ENCODE measurements at regions not wholly inside any gene's neighbourhood (a gene's known extent, or its start where the extent isn't known, plus 50 kb on each side); places are given as distances from the start of the nearest gene placed in this dataset.

- TF ChIP-seq EZH2phosphoT487 (IDR thresholded peaks at IDR 0.05; ENCODE audit: insufficient read depth, low read depth), result no peak
- no peak for TF ChIP-seq EZH2 (IDR thresholded peaks at IDR 0.05; ENCODE audit: insufficient read depth, poor library complexity, severe bottlenecking)
- no peaks in the 10 kb centered on the region for H4K20me1 ChIP-seq (ENCODE audit: insufficient read depth)
- in situ Hi-C loops (cut with MboI), result no loop called here
- no peaks in the 10 kb centered on the region for H3K27me3 ChIP-seq (replicated peaks; ENCODE audit: insufficient read depth)
- no peak overlapping the region for H3K4me3 ChIP-seq
- H3K79me2 ChIP-seq (ENCODE audit: insufficient read depth), result no peaks in the 10 kb centered on the region
- no peaks in the 10 kb centered on the region for H3K36me3 ChIP-seq (ENCODE audit: low read depth)
- H3K4me2 ChIP-seq (ENCODE audit: unreplicated experiment), result no peak overlapping the region
- no peak overlapping the region for H2AFZ ChIP-seq
- H3K9me2 ChIP-seq (ENCODE audit: insufficient read depth), result no peaks in the 10 kb centered on the region
- WGBS, 2 experiments (ENCODE audit: low coverage in 1 of 2, low lambda C conversion rate in 2 of 2, missing lambda C conversion rate in 2 of 2), result 0 to 2% methylated on average over 3 of the region's 3 CpGs
- no peaks in the 10 kb centered on the region for H3F3A ChIP-seq (ENCODE audit: insufficient read depth)
- H3K27ac ChIP-seq, result no peak overlapping the region
- no peaks in the 10 kb centered on the region for H3K9me3 ChIP-seq (ENCODE audit: low read depth)
- no peak overlapping the region for H3K9ac ChIP-seq
- DNase-seq, result no peak
- H3K4me1 ChIP-seq (ENCODE audit: insufficient read depth), result no peaks in the 10 kb centered on the region
These were observed 98.2 kb downstream of the TAF11L14 start for GRCh38 chr5:17732351-17732923.

GRCh38 chr5:17734011-17734410 is 99.8 kb downstream of the TAF11L14 start:
- in situ Hi-C loops (cut with MboI), result no loop called here
- H3K9me3 ChIP-seq (ENCODE audit: low read depth), result no peaks in the 10 kb centered on the region
- 21 to 25% methylated on average over 2 of the region's 2 CpGs for WGBS, 2 experiments (ENCODE audit: low coverage in 1 of 2, low lambda C conversion rate in 2 of 2, missing lambda C conversion rate in 2 of 2)
- no peak overlapping the region for H2AFZ ChIP-seq
- H3K4me3 ChIP-seq, result no peak overlapping the region
- no peaks in the 10 kb centered on the region for H3K9me2 ChIP-seq (ENCODE audit: insufficient read depth)
- no peaks in the 10 kb centered on the region for H3F3A ChIP-seq (ENCODE audit: insufficient read depth)
- H4K20me1 ChIP-seq (ENCODE audit: insufficient read depth), result no peaks in the 10 kb centered on the region
- TF ChIP-seq EZH2 (IDR thresholded peaks at IDR 0.05; ENCODE audit: insufficient read depth, poor library complexity, severe bottlenecking) (no peak), EZH2phosphoT487 (IDR thresholded peaks at IDR 0.05; ENCODE audit: insufficient read depth, low read depth) (no peak)
- H3K9ac ChIP-seq, result no peak overlapping the region
- DNase-seq, result no peak
- no peaks in the 10 kb centered on the region for H3K36me3 ChIP-seq (ENCODE audit: low read depth)
- H3K79me2 ChIP-seq (ENCODE audit: insufficient read depth), result no peaks in the 10 kb centered on the region
- H3K27ac ChIP-seq, result no peak overlapping the region
- H3K4me2 ChIP-seq (ENCODE audit: unreplicated experiment), result no peak overlapping the region
- H3K27me3 ChIP-seq (replicated peaks; ENCODE audit: insufficient read depth), result no peaks in the 10 kb centered on the region
- no peaks in the 10 kb centered on the region for H3K4me1 ChIP-seq (ENCODE audit: insufficient read depth)

GRCh38 chr5:17735761-17736160 is 101.5 kb downstream of the TAF11L14 start:
- H4K20me1 ChIP-seq (ENCODE audit: insufficient read depth), result no peaks in the 10 kb centered on the region
- no peaks in the 10 kb centered on the region for H3K27me3 ChIP-seq (replicated peaks; ENCODE audit: insufficient read depth)
- no peaks in the 10 kb centered on the region for H3K36me3 ChIP-seq (ENCODE audit: low read depth)
- H3K9me2 ChIP-seq (ENCODE audit: insufficient read depth), result no peaks in the 10 kb centered on the region
- no peak for TF ChIP-seq EZH2 (IDR thresholded peaks at IDR 0.05; ENCODE audit: insufficient read depth, poor library complexity, severe bottlenecking)
- 15 to 18% methylated on average over 4 of the region's 4 CpGs for WGBS, 2 experiments (ENCODE audit: low coverage in 1 of 2, low lambda C conversion rate in 2 of 2, missing lambda C conversion rate in 2 of 2)
- in situ Hi-C loops (cut with MboI), result no loop called here
- H3K4me1 ChIP-seq (ENCODE audit: insufficient read depth), result no peaks in the 10 kb centered on the region
- H3K4me3 ChIP-seq, result no peak overlapping the region
- no peaks in the 10 kb centered on the region for H3K79me2 ChIP-seq (ENCODE audit: insufficient read depth)
- no peak overlapping the region for H2AFZ ChIP-seq
- H3K27ac ChIP-seq, result no peak overlapping the region
- no peaks in the 10 kb centered on the region for H3F3A ChIP-seq (ENCODE audit: insufficient read depth)
- no peak overlapping the region for H3K4me2 ChIP-seq (ENCODE audit: unreplicated experiment)
- H3K9ac ChIP-seq, result no peak overlapping the region
- H3K9me3 ChIP-seq (ENCODE audit: low read depth), result no peaks in the 10 kb centered on the region
- no peak for DNase-seq

GRCh38 chr5:17737092-17737491 is 102.8 kb downstream of the TAF11L14 start:
- no peak overlapping the region for H3K27ac ChIP-seq
- no peaks in the 10 kb centered on the region for H3K36me3 ChIP-seq (ENCODE audit: low read depth)
- WGBS, 2 experiments (ENCODE audit: low coverage in 1 of 2, low lambda C conversion rate in 2 of 2, missing lambda C conversion rate in 2 of 2), result 53 to 59% methylated on average over 2 of the region's 2 CpGs
- no peaks in the 10 kb centered on the region for H3K27me3 ChIP-seq (replicated peaks; ENCODE audit: insufficient read depth)
- H2AFZ ChIP-seq, result no peak overlapping the region
- no peak for DNase-seq
- H3K9me2 ChIP-seq (ENCODE audit: insufficient read depth), result no peaks in the 10 kb centered on the region
- no peaks in the 10 kb centered on the region for H4K20me1 ChIP-seq (ENCODE audit: insufficient read depth)
- H3K9me3 ChIP-seq (ENCODE audit: low read depth), result no peaks in the 10 kb centered on the region
- no peaks in the 10 kb centered on the region for H3K4me1 ChIP-seq (ENCODE audit: insufficient read depth)
- H3K4me3 ChIP-seq, result no peak overlapping the region
- TF ChIP-seq EZH2 (IDR thresholded peaks at IDR 0.05; ENCODE audit: insufficient read depth, poor library complexity, severe bottlenecking) (no peak), EZH2phosphoT487 (IDR thresholded peaks at IDR 0.05; ENCODE audit: insufficient read depth, low read depth) (no peak)
- no peaks in the 10 kb centered on the region for H3K79me2 ChIP-seq (ENCODE audit: insufficient read depth)
- in situ Hi-C loops (cut with MboI), result no loop called here
- no peak overlapping the region for H3K4me2 ChIP-seq (ENCODE audit: unreplicated experiment)
- H3F3A ChIP-seq (ENCODE audit: insufficient read depth), result no peaks in the 10 kb centered on the region
- H3K9ac ChIP-seq, result no peak overlapping the region

GRCh38 chr5:17738446-17738845 is 104.2 kb downstream of the TAF11L14 start:
- no peaks in the 10 kb centered on the region for H3K27me3 ChIP-seq (replicated peaks; ENCODE audit: insufficient read depth)
- TF ChIP-seq EZH2 (IDR thresholded peaks at IDR 0.05; ENCODE audit: insufficient read depth, poor library complexity, severe bottlenecking) (no peak), EZH2phosphoT487 (IDR thresholded peaks at IDR 0.05; ENCODE audit: insufficient read depth, low read depth) (no peak)
- no peaks in the 10 kb centered on the region for H3K4me1 ChIP-seq (ENCODE audit: insufficient read depth)
- no peak overlapping the region for H2AFZ ChIP-seq
- WGBS, 2 experiments (ENCODE audit: low coverage in 1 of 2, low lambda C conversion rate in 2 of 2, missing lambda C conversion rate in 2 of 2), result 36 to 38% methylated on average over 2 of the region's 2 CpGs
- H3K36me3 ChIP-seq (ENCODE audit: low read depth), result no peaks in the 10 kb centered on the region
- H3K9me3 ChIP-seq (ENCODE audit: low read depth), result no peaks in the 10 kb centered on the region
- no peak for DNase-seq
- H3F3A ChIP-seq (ENCODE audit: insufficient read depth), result no peaks in the 10 kb centered on the region
- H3K9ac ChIP-seq, result no peak overlapping the region
- H3K4me3 ChIP-seq, result no peak overlapping the region
- H3K4me2 ChIP-seq (ENCODE audit: unreplicated experiment), result no peak overlapping the region
- in situ Hi-C loops (cut with MboI), result no loop called here
- H3K79me2 ChIP-seq (ENCODE audit: insufficient read depth), result no peaks in the 10 kb centered on the region
- no peaks in the 10 kb centered on the region for H3K9me2 ChIP-seq (ENCODE audit: insufficient read depth)
- no peaks in the 10 kb centered on the region for H4K20me1 ChIP-seq (ENCODE audit: insufficient read depth)
- no peak overlapping the region for H3K27ac ChIP-seq
